Muscle layer of colon (tissue), 2 donors: ENCODE measurements at regions not wholly inside any gene's neighbourhood (a gene's known extent, or its start where the extent isn't known, plus 50 kb on each side); places are given as distances from the start of the nearest gene placed in this dataset.

Source experiments
- H3K27ac ChIP-seq: one replicate; pipeline ENCODE4 v1.7.0; 2013; ENCODE audit warnings: low read depth, mild to moderate bottlenecking, low read length, moderate library complexity
- H3K27me3 ChIP-seq, 2 donors: one replicate each; pipeline ENCODE4 v1.7.0; 2013; ENCODE audit warnings: low read length in 2 of 2, mild to moderate bottlenecking in 2 of 2; ENCODE audit not compliant: insufficient read depth in 2 of 2, control insufficient read depth in 1 of 2
- H3K36me3 ChIP-seq: one replicate; pipeline ENCODE4 v1.7.0; 2013; ENCODE audit warnings: mild to moderate bottlenecking, low read length; ENCODE audit not compliant: insufficient read depth
- H3K4me1 ChIP-seq: one replicate; pipeline ENCODE4 v1.7.0; 2013; ENCODE audit warnings: mild to moderate bottlenecking, low read length; ENCODE audit not compliant: insufficient read depth
- H3K4me3 ChIP-seq, 2 donors: one replicate each; pipeline ENCODE4 v1.7.0; 2013; ENCODE audit warnings: low read length in 2 of 2, low read depth in 1 of 2, mild to moderate bottlenecking in 1 of 2, moderate library complexity in 1 of 2
- H3K9ac ChIP-seq: one replicate; pipeline ENCODE4 v1.7.0; 2013; ENCODE audit warnings: low read length
- H3K9me3 ChIP-seq: one replicate; pipeline ENCODE4 v1.7.0; 2013; ENCODE audit warnings: mild to moderate bottlenecking, low read length
- donor health status: abdominal sarcoma.
- donor health status: Adenocarcinoma of cecum.

- no peak overlapping the region for H3K27ac ChIP-seq
- H3K27me3 ChIP-seq, result no peaks in the 10 kb centered on the region
- no peaks in the 10 kb centered on the region for H3K36me3 ChIP-seq
- no peak overlapping the region for H3K4me3 ChIP-seq
- no peaks in the 10 kb centered on the region for H3K4me1 ChIP-seq
- no peaks in the 10 kb centered on the region for H3K9me3 ChIP-seq
- H3K9ac ChIP-seq, result no peak overlapping the region
Observed at GRCh38 chr14:97642631-97643030, 845.4 kb downstream of the VRK1 start.

- Histone ChIP-seq H3K9ac (no peak overlapping the region), H3K36me3 (no peaks in the 10 kb centered on the region), H3K4me1 (no peaks in the 10 kb centered on the region), H3K4me3 (no peak overlapping the region), H3K27me3 (no peaks in the 10 kb centered on the region), H3K9me3 (no peaks in the 10 kb centered on the region), H3K27ac (no peak overlapping the region)
Observed at GRCh38 chr14:97644365-97644764, 847.2 kb downstream of the VRK1 start.

- Histone ChIP-seq H3K27ac (no peak overlapping the region), H3K4me3 (no peak overlapping the region), H3K9ac (no peak overlapping the region), H3K4me1 (no peaks in the 10 kb centered on the region), H3K9me3 (no peaks in the 10 kb centered on the region), H3K27me3 (no peaks in the 10 kb centered on the region), H3K36me3 (no peaks in the 10 kb centered on the region)
Observed at GRCh38 chr14:97649752-97650151, 852.6 kb downstream of the VRK1 start.

GRCh38 chr14:97655169-97655948, 858.2 kb downstream of the VRK1 start:
- Histone ChIP-seq H3K27me3 (no peaks in the 10 kb centered on the region), H3K9me3 (no peaks in the 10 kb centered on the region), H3K4me3 (no peak overlapping the region), H3K27ac (no peak overlapping the region), H3K9ac (no peak overlapping the region), H3K36me3 (no peaks in the 10 kb centered on the region), H3K4me1 (no peaks in the 10 kb centered on the region)

- Histone ChIP-seq H3K9me3 (no peaks in the 10 kb centered on the region), H3K36me3 (no peaks in the 10 kb centered on the region), H3K27ac (no peak overlapping the region), H3K4me1 (no peaks in the 10 kb centered on the region), H3K4me3 (no peak overlapping the region), H3K9ac (no peak overlapping the region), H3K27me3 (no peaks in the 10 kb centered on the region)
Observed at GRCh38 chr14:97657609-97658008, 860.4 kb downstream of the VRK1 start.

GRCh38 chr14:97687944-97688630, 890.9 kb downstream of the VRK1 start:
- Histone ChIP-seq H3K27ac (no peak overlapping the region), H3K9ac (no peak overlapping the region), H3K4me1 (no peaks in the 10 kb centered on the region), H3K27me3 (no peaks in the 10 kb centered on the region), H3K4me3 (no peak overlapping the region), H3K36me3 (no peaks in the 10 kb centered on the region), H3K9me3 (no peaks in the 10 kb centered on the region)

GRCh38 chr14:97688631-97689336, 891.6 kb downstream of the VRK1 start:
- H3K9me3 ChIP-seq, result no peaks in the 10 kb centered on the region
- no peak overlapping the region for H3K27ac ChIP-seq

GRCh38 chr14:97692084-97692483, 894.9 kb downstream of the VRK1 start:
- no peak overlapping the region for H3K4me3 ChIP-seq
- no peaks in the 10 kb centered on the region for H3K27me3 ChIP-seq
- H3K4me1 ChIP-seq, result no peaks in the 10 kb centered on the region
- H3K9ac ChIP-seq, result no peak overlapping the region
- no peaks in the 10 kb centered on the region for H3K36me3 ChIP-seq
- no peak overlapping the region for H3K27ac ChIP-seq
- no peaks in the 10 kb centered on the region for H3K9me3 ChIP-seq

More at GRCh38 chr14:97688631-97689336, 891.6 kb downstream of the VRK1 start:
- no peak overlapping the region for H3K4me3 ChIP-seq
- H3K9ac ChIP-seq, result no peak overlapping the region
- no peaks in the 10 kb centered on the region for H3K36me3 ChIP-seq
- H3K4me1 ChIP-seq, result no peaks in the 10 kb centered on the region
- H3K27me3 ChIP-seq, result no peaks in the 10 kb centered on the region

GRCh38 chr14:97695456-97695981, 898.3 kb downstream of the VRK1 start:
- Histone ChIP-seq H3K27ac (no peak overlapping the region), H3K9me3 (no peaks in the 10 kb centered on the region), H3K36me3 (no peaks in the 10 kb centered on the region), H3K27me3 (no peaks in the 10 kb centered on the region), H3K4me1 (no peaks in the 10 kb centered on the region), H3K9ac (no peak overlapping the region), H3K4me3 (no peak overlapping the region)

- Histone ChIP-seq H3K9me3 (no peaks in the 10 kb centered on the region), H3K4me3 (no peak overlapping the region), H3K4me1 (no peaks in the 10 kb centered on the region), H3K27ac (no peak overlapping the region), H3K36me3 (no peaks in the 10 kb centered on the region), H3K9ac (no peak overlapping the region), H3K27me3 (no peaks in the 10 kb centered on the region)
Observed at GRCh38 chr14:97697772-97698171, 900.6 kb downstream of the VRK1 start.

- H3K4me3 ChIP-seq, result no peak overlapping the region
- no peaks in the 10 kb centered on the region for H3K27me3 ChIP-seq
- H3K36me3 ChIP-seq, result no peaks in the 10 kb centered on the region
- no peak overlapping the region for H3K27ac ChIP-seq
- no peaks in the 10 kb centered on the region for H3K4me1 ChIP-seq
- H3K9me3 ChIP-seq, result no peaks in the 10 kb centered on the region
- no peak overlapping the region for H3K9ac ChIP-seq
Observed at GRCh38 chr14:97699026-97699425, 901.8 kb downstream of the VRK1 start.
